Mesendoderm (in vitro differentiated cells): ENCODE measurements at regions not wholly inside any gene's neighbourhood (a gene's known extent, or its start where the extent isn't known, plus 50 kb on each side); places are given as distances from the start of the nearest gene placed in this dataset.
"Not testable (repeated sequence)": the region's sequence is repeated elsewhere in the genome, so short reads cannot be mapped to it uniquely, and the experiment has no call there.

Source experiments
- DNase-seq: peaks from one replicate; pipeline ENCODE4 v3.0.0; 2013
- H2AK5ac ChIP-seq: 2 replicates; pipeline ENCODE4 v1.6.1; 2013; ENCODE audit warnings: low read length, inconsistent platforms
- H2BK120ac ChIP-seq: 2 replicates; pipeline ENCODE4 v1.6.1; 2013; ENCODE audit warnings: low read depth, mild to moderate bottlenecking, low read length, moderate library complexity, mixed read lengths
- H2BK15ac ChIP-seq: replicated peaks from 2 replicates; pipeline ENCODE4 v1.6.1; 2013; ENCODE audit warnings: low read depth, mild to moderate bottlenecking, moderate library complexity
- H2BK5ac ChIP-seq: 2 replicates; pipeline ENCODE4 v1.6.1; 2013; ENCODE audit warnings: low read length, inconsistent platforms
- H3K18ac ChIP-seq: 2 replicates; pipeline ENCODE4 v1.6.1; 2013; ENCODE audit warnings: mild to moderate bottlenecking, low read length, mixed read lengths
- H3K23ac ChIP-seq: one replicate; pipeline ENCODE4 v1.6.1; 2013; ENCODE audit warnings: low read length
- H3K27ac ChIP-seq: 2 replicates; pipeline ENCODE4 v1.5.1; 2013; ENCODE audit warnings: low read depth, mild to moderate bottlenecking, inconsistent platforms, low read length, moderate library complexity
- H3K27me3 ChIP-seq: 2 replicates; pipeline ENCODE4 v1.6.1; 2013; ENCODE audit warnings: low read length, control low read depth, mild to moderate bottlenecking, inconsistent platforms; ENCODE audit not compliant: insufficient read depth, poor library complexity
- H3K36me3 ChIP-seq: 2 replicates; pipeline ENCODE4 v1.6.1; 2013; ENCODE audit warnings: low read length, inconsistent platforms; ENCODE audit not compliant: control insufficient read depth, insufficient read depth
- H3K4ac ChIP-seq: one replicate; pipeline ENCODE4 v1.6.1; 2013; ENCODE audit warnings: low read depth, mild to moderate bottlenecking, low read length, moderate library complexity
- H3K4me1 ChIP-seq: 2 replicates; pipeline ENCODE4 v1.6.1; 2013; ENCODE audit warnings: low read depth, low read length, inconsistent platforms; ENCODE audit not compliant: control insufficient read depth
- H3K4me2 ChIP-seq: 2 replicates; pipeline ENCODE4 v1.6.1; 2013; ENCODE audit warnings: low read length
- H3K4me3 ChIP-seq: 2 replicates; pipeline ENCODE4 v1.5.1; 2013; ENCODE audit warnings: mild to moderate bottlenecking, low read length
- H3K56ac ChIP-seq: one replicate; pipeline ENCODE4 v1.6.1; 2013; ENCODE audit warnings: low read length
- H3K79me1 ChIP-seq: 2 replicates; pipeline ENCODE4 v1.6.1; 2013; ENCODE audit warnings: low read length, inconsistent platforms
- H3K79me2 ChIP-seq: 2 replicates; pipeline ENCODE4 v1.6.1; 2013; ENCODE audit warnings: mild to moderate bottlenecking, low read length; ENCODE audit not compliant: control insufficient read depth, insufficient read depth
- H3K9ac ChIP-seq: 2 replicates; pipeline ENCODE4 v1.6.1; 2013; ENCODE audit warnings: low read length, inconsistent platforms
- H4K5ac ChIP-seq: one replicate; pipeline ENCODE4 v1.6.1; 2013; ENCODE audit warnings: low read length
- H4K8ac ChIP-seq: one replicate; pipeline ENCODE4 v1.6.1; 2013; ENCODE audit warnings: low read depth, mild to moderate bottlenecking, control low read depth, low read length, moderate library complexity
- WGBS: extraction: QIAGEN DNeasy Blood & Tissue Kit; methylation state at CpG from one replicate; pipeline ENCODE4 v1.1.7; 2013; ENCODE audit warnings: low lambda C conversion rate, missing lambda C conversion rate; ENCODE audit not compliant: insufficient coverage; ENCODE audit errors: extremely low coverage; 5-methylcytosine and 5-hydroxymethylcytosine counted together

DNA sequence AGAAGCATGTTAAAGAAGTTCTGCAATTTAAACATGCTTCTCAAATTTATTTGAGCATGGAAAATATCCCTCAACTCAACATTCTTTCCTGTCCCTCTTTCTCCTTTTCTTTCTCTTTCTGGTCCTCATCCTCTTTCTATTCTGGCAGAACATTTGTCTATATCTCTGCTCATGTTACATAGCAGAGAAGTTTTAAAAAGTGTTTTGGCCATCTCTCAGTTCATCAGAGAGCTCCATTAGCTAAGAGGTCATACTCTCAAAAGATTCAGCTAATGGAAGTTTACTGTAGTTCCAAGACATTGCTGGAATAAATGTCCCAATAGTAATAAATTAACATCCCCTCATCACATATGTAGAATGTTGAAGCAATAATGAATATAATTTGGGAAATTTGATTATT lies 53.5 kb downstream of the XCL2 start:
- Histone ChIP-seq H3K4me3 (no peak overlapping the region), H3K79me2 (no peaks in the 10 kb centered on the region), H3K27ac (no peak overlapping the region), H3K4me1 (no peaks in the 10 kb centered on the region), H2BK15ac (no peak overlapping the region), H4K8ac (no peak overlapping the region), H3K27me3 (no peaks in the 10 kb centered on the region), H2BK120ac (no peak overlapping the region), H2AK5ac (no peak overlapping the region), H2BK5ac (no peak overlapping the region), H3K56ac (no peak overlapping the region), H3K36me3 (no peaks in the 10 kb centered on the region), H3K18ac (no peak overlapping the region), H3K23ac (no peak overlapping the region), H3K4ac (no peak overlapping the region), H3K79me1 (no peaks in the 10 kb centered on the region), H3K9ac (no peak overlapping the region), H4K5ac (no peak overlapping the region), H3K4me2 (no peak overlapping the region)
- DNase-seq: no peak

DNA sequence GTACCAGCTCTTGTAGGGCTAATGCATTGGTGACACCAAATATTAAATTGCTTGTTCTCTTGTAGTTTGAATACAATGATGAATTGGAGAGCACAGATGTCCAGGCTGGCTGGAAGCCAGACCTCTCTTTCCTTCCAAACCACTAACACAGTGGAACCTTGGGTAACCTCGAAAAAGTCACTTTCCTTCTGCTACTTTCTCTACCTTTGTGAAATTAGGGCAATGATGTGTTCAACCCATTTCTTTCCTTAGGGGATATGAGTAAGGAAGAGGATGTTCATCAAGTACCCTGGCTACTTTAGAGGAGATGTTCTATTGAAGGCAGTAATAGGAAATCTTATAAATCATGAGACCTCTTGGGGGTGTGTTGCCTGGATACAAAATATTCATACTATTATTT lies 55.7 kb downstream of the XCL2 start:
- H4K8ac ChIP-seq: no peak overlapping the region
- H3K9ac ChIP-seq: no peak overlapping the region
- no peak overlapping the region for H2BK120ac ChIP-seq
- no CpG with 5 or more reads among the region's 1 CpG for WGBS
- H3K36me3 ChIP-seq: no peaks in the 10 kb centered on the region
- no peaks in the 10 kb centered on the region for H3K79me1 ChIP-seq
- H3K27me3 ChIP-seq: no peaks in the 10 kb centered on the region
- no peak overlapping the region for H4K5ac ChIP-seq
- no peak overlapping the region for H3K4me2 ChIP-seq
- no peak overlapping the region for H3K23ac ChIP-seq
- H3K4me3 ChIP-seq: no peak overlapping the region
- DNase-seq: no peak
- H3K4me1 ChIP-seq: no peaks in the 10 kb centered on the region
- no peak overlapping the region for H2BK5ac ChIP-seq
- H2AK5ac ChIP-seq: no peak overlapping the region
- no peak overlapping the region for H2BK15ac ChIP-seq
- no peak overlapping the region for H3K56ac ChIP-seq
- no peak overlapping the region for H3K4ac ChIP-seq
- H3K79me2 ChIP-seq: no peaks in the 10 kb centered on the region
- H3K27ac ChIP-seq: no peak overlapping the region
- H3K18ac ChIP-seq: no peak overlapping the region

DNA sequence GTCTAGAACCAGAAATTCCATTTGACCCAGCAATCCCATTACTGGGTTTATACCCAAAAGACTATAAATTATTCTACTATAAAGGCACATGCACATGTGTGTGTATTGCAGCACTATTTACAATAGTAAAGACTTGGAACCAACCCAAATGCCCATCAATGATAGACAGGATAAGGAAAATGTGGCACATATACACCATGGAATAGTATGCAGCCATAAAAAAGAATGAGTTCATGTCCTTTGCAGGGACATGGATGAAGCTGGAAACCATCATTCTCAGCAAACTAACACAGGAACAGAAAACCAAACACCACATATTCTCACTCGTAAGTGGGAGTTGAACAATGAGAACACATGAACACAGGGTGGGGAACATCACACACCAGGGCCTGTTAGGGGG lies 57.0 kb downstream of the XCL2 start:
- H2BK120ac ChIP-seq, H3K79me2 ChIP-seq, H3K27me3 ChIP-seq, H3K4me3 ChIP-seq, DNase-seq, H3K56ac ChIP-seq, H3K27ac ChIP-seq, H4K8ac ChIP-seq, H2AK5ac ChIP-seq, H3K4ac ChIP-seq, H2BK15ac ChIP-seq, H3K4me1 ChIP-seq, H2BK5ac ChIP-seq, H3K23ac ChIP-seq, H3K9ac ChIP-seq, H3K79me1 ChIP-seq, H3K4me2 ChIP-seq, H3K36me3 ChIP-seq, H4K5ac ChIP-seq, H3K18ac ChIP-seq: not testable (repeated sequence)
- WGBS: no CpG with 5 or more reads among the region's 1 CpG

DNA sequence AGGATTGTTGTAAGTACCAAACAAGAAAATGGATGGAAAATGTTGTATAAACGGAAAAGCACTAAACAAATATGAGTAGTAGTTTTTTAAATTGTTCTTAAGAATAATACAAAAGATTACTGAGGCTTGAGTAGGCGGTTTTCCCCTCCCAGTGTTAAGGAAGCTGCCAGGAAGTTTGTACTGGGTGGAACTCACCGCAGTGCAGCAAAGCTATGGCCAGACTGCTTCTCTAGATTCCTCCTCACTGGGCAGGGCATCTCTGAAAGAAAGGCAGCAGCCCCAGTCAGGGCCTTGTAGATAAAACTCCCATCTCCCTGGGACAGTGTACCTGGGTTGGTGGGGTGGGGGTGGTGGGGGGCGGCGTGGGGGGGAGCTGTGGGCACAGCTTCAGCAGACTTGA lies 58.7 kb downstream of the XCL2 start:
- H2AK5ac ChIP-seq: no peak overlapping the region
- no peak overlapping the region for H3K56ac ChIP-seq
- no peak overlapping the region for H3K18ac ChIP-seq
- no peaks in the 10 kb centered on the region for H3K79me1 ChIP-seq
- no peak overlapping the region for H3K23ac ChIP-seq
- H3K4ac ChIP-seq: no peak overlapping the region
- no peaks in the 10 kb centered on the region for H3K27me3 ChIP-seq
- no peaks in the 10 kb centered on the region for H3K36me3 ChIP-seq
- no peak overlapping the region for H2BK5ac ChIP-seq
- no peak overlapping the region for H3K4me3 ChIP-seq
- H3K9ac ChIP-seq: no peak overlapping the region
- no peaks in the 10 kb centered on the region for H3K79me2 ChIP-seq
- H3K4me1 ChIP-seq: peaks cover 7% of the 10 kb centered on the region
- H4K5ac ChIP-seq: no peak overlapping the region
- no peak overlapping the region for H3K4me2 ChIP-seq
- no peak overlapping the region for H4K8ac ChIP-seq
- no peak for DNase-seq
- no peak overlapping the region for H3K27ac ChIP-seq
- no peak overlapping the region for H2BK120ac ChIP-seq
- WGBS: no CpG with 5 or more reads among the region's 5 CpGs
- H2BK15ac ChIP-seq: no peak overlapping the region

DNA sequence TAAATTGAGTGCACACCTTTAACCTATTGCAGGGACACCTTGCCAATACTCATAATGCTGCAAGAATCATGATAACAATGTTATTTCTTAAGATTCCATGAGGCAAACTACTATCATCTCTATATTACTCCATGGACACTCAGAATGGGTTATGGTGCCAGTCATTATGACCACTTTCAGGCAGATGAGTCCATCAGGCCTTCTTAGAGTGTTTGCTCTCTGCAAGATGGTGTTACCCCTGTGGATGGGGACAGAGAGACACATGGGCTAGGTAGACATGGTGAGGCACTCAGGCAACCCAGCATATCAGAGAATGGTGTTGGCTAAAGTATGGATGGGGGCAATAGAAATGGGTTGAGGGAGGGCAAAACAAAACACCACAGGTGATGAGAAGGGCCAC lies 59.7 kb downstream of the XCL2 start:
- Histone ChIP-seq H3K56ac (no peak overlapping the region), H3K18ac (no peak overlapping the region), H3K27ac (no peak overlapping the region), H3K36me3 (no peaks in the 10 kb centered on the region), H3K27me3 (no peaks in the 10 kb centered on the region), H2AK5ac (no peak overlapping the region), H3K9ac (no peak overlapping the region), H3K4me3 (no peak overlapping the region), H3K4ac (no peak overlapping the region), H2BK5ac (no peak overlapping the region), H3K4me2 (no peak overlapping the region), H4K8ac (no peak overlapping the region), H3K79me2 (no peaks in the 10 kb centered on the region), H3K4me1 (peaks cover 7% of the 10 kb centered on the region), H2BK120ac (no peak overlapping the region), H3K79me1 (no peaks in the 10 kb centered on the region), H3K23ac (no peak overlapping the region), H4K5ac (no peak overlapping the region), H2BK15ac (no peak overlapping the region)
- no peak for DNase-seq

DNA sequence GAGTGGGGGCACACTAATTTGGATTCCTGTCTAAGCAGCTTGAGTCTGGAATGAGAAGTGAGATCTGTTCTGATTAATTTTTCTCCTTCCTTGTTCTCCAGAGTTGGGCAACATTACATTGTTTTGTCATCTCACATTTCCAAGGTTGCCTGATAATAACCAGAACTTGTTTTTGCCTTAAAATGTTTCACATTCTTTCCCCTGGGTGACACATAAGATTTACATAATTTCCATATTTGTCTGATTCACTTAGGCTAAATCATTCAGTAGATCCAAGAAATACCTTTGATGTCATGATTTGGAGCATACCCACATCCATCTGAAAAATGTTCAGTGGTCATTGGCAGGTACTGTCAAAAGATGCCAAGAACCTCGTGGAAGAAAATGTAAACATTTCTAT lies 60.3 kb downstream of the XCL2 start:
- Histone ChIP-seq H3K36me3 (no peaks in the 10 kb centered on the region), H3K79me2 (no peaks in the 10 kb centered on the region), H4K8ac (no peak overlapping the region), H2BK120ac (no peak overlapping the region), H2BK5ac (no peak overlapping the region), H3K27ac (no peak overlapping the region), H3K4me1 (peaks cover 7% of the 10 kb centered on the region), H3K4me2 (no peak overlapping the region), H2AK5ac (no peak overlapping the region), H4K5ac (no peak overlapping the region), H3K18ac (no peak overlapping the region), H3K79me1 (no peaks in the 10 kb centered on the region), H3K23ac (no peak overlapping the region), H3K4me3 (no peak overlapping the region), H2BK15ac (no peak overlapping the region), H3K27me3 (no peaks in the 10 kb centered on the region), H3K4ac (no peak overlapping the region), H3K56ac (no peak overlapping the region), H3K9ac (no peak overlapping the region)
- no CpG with 5 or more reads among the region's 1 CpG for WGBS
- no peak for DNase-seq
